NCI-H82 (cell line): ENCODE measurements at regions not wholly inside any gene's neighbourhood (a gene's known extent, or its start where the extent isn't known, plus 50 kb on each side); places are given as distances from the start of the nearest gene placed in this dataset.

Source experiments
- DNase-seq: peaks from one replicate; lab custom pipeline; 2025; lab: John Stamatoyannopoulos, UW

- DNase-seq: no peak
Measured at GRCh38 chr13:84658491-84659358, 776.5 kb upstream of the SLITRK1 start.

- DNase-seq: no peak
Measured at GRCh38 chr13:84655677-84656076, 773.4 kb upstream of the SLITRK1 start.

- no peak for DNase-seq
Measured at GRCh38 chr13:84654654-84655275, 772.5 kb upstream of the SLITRK1 start.

GRCh38 chr13:84653915-84654534 is 771.8 kb upstream of the SLITRK1 start:
- no peak for DNase-seq

- no peak for DNase-seq
Measured at GRCh38 chr13:84651705-84652104, 769.4 kb upstream of the SLITRK1 start.

- peak; percentile 28 for DNase-seq
Measured at GRCh38 chr13:84651288-84651687, 769.0 kb upstream of the SLITRK1 start.

- DNase-seq: no peak
Measured at GRCh38 chr13:84649853-84650252, 767.6 kb upstream of the SLITRK1 start.

- no peak for DNase-seq
Measured at GRCh38 chr13:84648069-84648640, 765.9 kb upstream of the SLITRK1 start.

GRCh38 chr13:84646957-84647356 is 764.7 kb upstream of the SLITRK1 start:
- no peak for DNase-seq

GRCh38 chr13:84645196-84646012 is 763.1 kb upstream of the SLITRK1 start:
- DNase-seq: peak; percentile 45

- DNase-seq: no peak
Measured at GRCh38 chr13:84641491-84641890, 759.2 kb upstream of the SLITRK1 start.

GRCh38 chr13:84640691-84641090 is 758.4 kb upstream of the SLITRK1 start:
- DNase-seq: no peak

- no peak for DNase-seq
Measured at GRCh38 chr13:84630476-84630875, 748.2 kb upstream of the SLITRK1 start.

- no peak for DNase-seq
Measured at GRCh38 chr13:84616864-84617263, 734.6 kb upstream of the SLITRK1 start.

- DNase-seq: peak; percentile 10
Measured at GRCh38 chr13:84609716-84610115, 727.4 kb upstream of the SLITRK1 start.

GRCh38 chr13:84607261-84608013 is 725.2 kb upstream of the SLITRK1 start:
- DNase-seq: no peak

GRCh38 chr13:84606616-84607015 is 724.3 kb upstream of the SLITRK1 start:
- no peak for DNase-seq

GRCh38 chr13:84605927-84606326 is 723.7 kb upstream of the SLITRK1 start:
- DNase-seq: no peak

GRCh38 chr13:84591444-84591843 is 709.2 kb upstream of the SLITRK1 start:
- DNase-seq: no peak

GRCh38 chr13:84590663-84591062 is 708.4 kb upstream of the SLITRK1 start:
- no peak for DNase-seq

GRCh38 chr13:84588023-84588422 is 705.7 kb upstream of the SLITRK1 start:
- no peak for DNase-seq
